ENCODE measurements at regions not wholly inside any gene's neighbourhood (a gene's known extent, or its start where the extent isn't known, plus 50 kb on each side); places are given as distances from the start of the nearest gene placed in this dataset.
A peak's percentile ranks its signal among the peaks of the same experiment; 100 is the strongest.
"Not testable (repeated sequence)": the region's sequence is repeated elsewhere in the genome, so short reads cannot be mapped to it uniquely, and the experiment has no call there.

DNA sequence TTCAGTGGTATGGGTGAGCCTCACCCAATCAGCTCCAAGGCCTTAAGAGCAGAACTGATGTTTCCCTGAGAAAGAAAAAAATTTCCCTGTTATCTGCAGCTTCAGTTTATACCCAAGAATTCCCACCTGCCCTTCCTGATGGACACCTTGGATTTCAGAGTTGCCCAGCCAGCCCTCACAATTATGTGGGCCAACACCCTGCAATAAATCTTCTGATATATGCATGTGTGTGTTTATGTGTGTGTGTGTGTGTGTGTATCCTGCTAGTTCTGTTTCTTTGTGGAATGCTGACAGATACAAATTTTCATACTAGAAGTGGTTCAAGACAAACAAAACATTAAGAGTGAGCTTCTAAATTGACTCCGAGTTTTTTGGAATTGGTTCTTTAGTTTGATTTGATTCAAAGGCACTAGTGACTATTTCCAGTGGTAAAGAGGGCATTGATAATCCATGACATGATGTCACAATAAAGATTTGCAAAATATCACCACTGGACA lies 246.6 kb upstream of the BTBD3 start:
- no peak for DNase-seq

DNA sequence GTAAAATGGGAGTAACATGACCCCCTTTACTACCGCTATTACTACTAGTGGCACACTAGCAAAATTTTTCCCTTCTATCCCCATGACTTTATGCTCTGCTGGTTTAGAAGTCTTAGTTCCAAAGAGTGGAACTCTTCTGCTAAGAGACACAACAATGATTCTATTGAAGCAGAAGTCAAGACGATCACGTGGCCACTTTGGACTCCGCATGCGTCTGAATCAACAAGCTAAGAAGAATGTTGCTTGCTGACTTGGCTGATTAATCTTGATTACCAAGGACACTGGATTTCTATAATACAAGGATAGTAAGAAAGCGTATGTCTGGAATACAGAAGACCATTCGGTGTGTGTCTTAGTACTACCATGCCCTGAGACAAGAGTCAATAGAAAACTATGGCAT lies 244.7 kb upstream of the BTBD3 start:
- no peak for DNase-seq

DNA sequence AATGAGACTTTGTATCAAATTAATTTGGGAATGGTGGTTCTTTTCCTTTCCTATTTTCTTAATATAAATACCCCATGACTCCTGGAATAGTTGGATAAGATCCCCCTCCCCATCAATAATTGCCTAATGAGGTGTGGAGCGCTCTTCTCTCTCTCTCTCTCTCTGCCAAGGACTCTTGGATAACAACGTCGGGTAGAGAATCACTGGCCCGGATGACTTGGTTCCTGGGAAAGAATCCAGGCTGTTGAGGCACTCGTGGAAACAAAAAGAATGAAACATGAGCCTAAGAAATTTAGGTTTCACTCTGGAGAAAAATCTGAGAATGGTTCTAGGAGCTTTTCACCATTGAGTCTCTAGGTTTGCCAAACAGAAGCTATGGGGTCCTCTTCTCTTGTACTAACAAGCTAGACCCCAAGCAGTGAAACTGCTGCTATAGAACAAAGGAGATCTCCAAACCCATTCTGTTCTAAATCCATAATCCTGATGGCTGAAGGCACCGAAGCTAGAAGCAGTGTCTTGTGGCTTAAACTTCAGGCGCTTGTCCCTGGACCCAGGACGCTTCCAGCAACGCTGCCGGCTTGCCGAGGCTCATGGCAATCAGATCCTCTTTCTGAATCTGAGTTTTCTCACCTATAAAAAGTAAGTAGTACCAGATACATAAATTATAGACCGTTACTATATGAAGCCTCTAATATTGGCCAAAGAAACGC lies 241.6 kb upstream of the BTBD3 start:
- DNase-seq, result peak; percentile 39

DNA sequence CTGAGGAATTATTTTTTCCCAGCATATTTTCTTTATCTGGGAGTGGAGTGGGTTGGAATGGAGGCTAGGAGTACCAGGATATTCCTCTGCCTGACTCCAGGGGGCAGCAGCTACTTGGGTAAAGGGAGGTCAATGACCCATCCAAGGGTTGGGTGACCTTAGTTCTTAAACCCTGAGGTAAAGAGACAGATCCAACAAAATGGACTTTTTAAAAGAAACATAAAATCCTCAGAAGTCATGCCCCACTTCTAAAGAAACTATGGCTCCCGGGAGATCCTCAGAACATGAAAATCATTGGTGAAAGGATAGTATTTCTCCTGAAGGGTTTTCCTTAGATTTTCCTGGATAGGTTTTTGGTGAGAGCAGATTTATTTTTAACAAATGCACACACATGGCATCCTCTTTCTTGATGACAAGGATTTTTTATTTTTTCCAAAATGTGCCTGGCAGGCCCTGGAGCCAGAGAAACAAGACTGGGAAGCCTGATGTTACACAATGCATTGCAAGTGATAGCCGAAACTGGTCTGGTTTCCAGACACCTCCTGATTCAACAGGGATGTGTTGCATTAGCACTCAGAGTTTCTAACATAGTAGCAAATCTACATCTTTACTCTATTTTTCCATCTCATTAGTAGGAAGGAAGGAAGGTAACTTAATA lies 240.9 kb upstream of the BTBD3 start:
- DNase-seq, result peak; percentile 69

DNA sequence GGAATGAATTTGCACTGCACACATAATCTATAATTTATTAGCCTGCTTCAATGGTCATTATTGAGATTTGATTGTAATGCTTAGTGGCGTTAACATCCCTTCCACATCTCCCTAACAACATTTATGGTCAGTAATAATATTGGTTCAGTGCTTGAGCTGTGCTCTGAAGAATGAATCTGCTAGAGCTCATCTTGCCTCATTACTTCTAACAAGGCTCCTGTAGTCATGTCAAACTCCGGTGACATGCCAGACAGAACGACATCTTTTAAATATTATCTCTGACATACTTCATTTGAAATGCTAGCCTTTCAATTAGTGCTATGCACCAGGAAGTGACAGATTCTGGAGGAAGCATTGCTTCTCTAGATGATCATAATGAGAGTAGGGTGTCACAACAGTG lies 240.3 kb upstream of the BTBD3 start:
- no peak for DNase-seq

DNA sequence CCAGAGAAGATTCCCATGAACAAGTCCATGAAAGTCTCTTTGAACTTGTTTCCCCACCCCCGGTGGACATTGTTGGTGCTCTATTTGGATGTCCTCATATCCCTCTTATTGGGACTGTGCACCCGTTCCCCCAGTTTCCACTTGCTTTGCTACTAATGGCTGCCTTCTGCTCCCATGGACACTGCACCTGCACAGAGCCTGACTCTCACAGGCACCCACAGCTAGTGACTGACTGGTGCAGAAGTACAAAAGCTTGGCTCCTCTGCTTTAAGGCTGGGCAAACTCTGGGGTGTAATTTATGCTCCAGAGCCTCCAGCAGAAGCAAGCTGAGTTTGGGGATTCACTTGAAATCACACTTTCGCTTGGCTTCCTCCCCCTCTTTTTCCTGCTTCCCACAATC lies 239.9 kb upstream of the BTBD3 start:
- DNase-seq, result no peak

DNA sequence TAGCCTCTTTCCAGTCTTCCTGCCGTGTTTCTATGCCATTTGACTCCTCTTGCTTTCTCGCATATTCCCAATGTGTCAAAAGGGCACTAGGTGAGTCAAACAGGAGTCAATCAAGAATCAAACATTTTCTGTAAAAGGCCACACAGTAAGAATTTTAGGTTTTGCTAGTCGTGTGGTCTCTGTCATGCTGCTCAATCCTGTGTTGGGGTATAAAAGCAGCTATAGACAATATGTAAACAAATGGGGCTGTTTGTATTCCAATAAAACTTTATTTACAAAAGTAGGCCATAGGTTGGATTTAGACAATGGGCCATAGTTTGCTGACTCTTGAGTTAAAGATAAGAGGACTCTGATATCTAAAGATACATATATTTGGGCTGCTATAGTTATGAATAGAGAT lies 235.4 kb upstream of the BTBD3 start:
- no peak for DNase-seq

DNA sequence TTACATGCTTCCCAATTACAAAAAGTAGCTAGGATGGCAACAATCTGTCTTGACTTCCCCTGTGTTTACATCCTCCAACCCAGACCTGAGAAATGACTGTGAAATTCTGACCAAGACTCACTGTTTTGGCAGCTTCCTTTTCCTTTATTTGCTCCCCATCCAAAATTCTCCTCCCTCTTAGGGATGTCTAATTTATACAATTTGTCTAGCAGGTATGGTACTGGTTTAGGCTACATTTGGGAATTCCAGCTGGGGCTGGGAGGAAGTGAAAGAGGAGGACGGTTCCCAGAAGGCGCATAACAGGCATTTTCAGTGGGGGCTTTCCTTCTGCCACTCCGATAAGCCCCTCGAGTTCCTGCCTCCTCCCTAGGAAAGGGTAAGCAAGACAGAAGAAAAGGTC lies 231.5 kb upstream of the BTBD3 start:
- DNase-seq, result no peak

DNA sequence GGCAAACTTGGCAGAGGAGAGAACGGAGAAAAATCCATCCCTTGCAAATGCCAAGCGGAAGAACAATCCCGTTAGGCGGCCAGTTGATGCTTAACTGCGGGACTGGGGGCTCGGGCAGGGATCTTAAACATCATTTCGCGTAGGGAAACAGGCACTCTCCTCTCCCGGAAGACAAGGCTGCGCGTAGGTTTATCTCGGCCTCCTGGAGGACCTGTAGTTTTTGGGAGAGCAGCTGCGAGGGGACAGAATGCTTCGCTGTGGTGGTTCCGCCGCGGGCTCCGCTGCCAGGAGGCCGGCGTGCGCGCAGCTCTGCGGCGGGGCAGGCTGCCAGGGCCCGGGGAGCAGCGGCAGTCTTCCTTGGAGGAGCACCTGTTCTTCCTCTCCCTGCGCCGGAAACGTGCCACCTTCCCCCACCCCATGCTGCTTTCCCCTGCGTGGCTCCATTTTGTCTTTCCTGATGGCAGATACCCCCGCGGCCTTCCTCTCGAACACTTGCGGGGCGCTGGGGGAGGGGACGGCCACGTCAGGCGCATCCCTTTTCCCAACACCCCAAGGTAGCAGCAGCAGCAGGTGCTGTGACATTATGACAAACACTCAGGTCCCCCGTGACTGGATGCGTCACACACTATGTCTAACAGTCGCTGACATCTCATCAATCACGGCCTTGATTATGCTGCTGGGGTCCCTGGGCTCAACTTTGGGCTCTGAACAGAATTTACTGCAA lies 230.7 kb upstream of the BTBD3 start:
- DNase-seq, result peak; percentile 73

DNA sequence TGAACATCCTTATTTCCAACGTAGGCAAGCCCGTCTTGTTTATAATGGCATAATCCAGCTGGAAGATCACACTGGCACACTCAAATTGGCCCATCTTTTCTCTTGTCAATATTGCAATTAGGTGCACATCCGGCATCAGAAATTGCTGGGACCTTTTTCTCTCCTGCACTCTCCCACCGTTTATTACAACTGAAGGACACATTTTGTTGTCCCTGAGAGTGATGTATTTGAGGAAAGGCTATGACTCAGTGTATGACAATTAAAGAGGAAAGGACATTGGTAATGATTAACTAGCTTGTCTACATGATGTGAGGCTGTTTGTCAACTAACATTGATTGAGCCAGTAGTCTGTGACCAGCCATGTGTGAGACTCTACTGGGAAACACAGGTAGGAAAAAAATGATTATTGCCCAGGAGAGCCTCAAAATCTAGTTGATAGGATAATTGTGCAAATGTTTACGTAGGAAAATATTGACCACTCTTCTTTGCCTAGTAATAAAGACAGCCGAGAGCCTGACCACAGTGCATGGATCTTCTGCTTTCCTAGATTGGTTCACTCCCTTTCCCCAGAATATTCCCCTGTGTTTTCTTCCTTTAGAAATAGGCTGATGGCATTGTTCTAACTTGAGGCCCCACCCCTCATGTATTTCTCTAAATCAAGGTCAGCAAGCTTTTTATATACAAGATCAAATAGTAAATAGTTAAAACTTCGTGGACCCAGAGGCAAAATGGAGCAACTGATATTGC lies 230.0 kb upstream of the BTBD3 start:
- no peak for DNase-seq

DNA sequence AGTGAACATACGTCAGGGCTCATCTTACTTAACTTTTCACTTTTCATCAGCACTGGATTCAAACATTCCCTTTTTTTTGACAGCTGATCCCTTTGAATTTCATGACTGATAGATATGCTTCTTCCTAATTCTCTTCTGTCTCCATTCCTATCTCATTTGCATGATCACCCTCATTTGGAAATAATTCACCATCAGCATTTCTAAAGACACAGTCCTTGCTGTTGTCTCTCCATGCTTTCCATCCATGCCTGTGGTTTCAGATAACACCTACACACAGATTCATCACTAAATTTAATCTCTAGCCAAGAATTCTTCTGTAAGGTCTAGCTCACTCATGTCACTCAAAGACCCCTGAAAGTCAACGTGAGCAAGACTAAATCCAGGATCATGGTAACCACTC lies 228.4 kb upstream of the BTBD3 start:
- no peak for DNase-seq

DNA sequence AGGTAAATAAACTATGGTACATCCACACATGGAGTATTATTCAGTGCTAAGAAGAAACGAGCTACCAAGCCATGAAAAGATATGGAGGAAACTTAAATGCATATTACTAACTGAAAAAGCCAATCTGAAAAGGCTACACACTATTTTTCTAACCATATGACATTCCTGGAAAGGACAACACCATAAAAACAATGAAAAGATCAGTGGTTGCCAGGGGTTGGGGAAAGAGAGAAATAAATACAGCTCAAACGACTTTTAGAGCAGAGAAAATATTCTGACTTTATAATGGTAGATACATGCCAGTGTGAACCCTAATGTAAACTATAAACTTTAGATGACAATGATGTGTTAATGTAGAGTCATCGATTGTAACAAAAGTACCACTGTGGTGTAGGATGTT lies 225.9 kb upstream of the BTBD3 start:
- DNase-seq, result no peak

DNA sequence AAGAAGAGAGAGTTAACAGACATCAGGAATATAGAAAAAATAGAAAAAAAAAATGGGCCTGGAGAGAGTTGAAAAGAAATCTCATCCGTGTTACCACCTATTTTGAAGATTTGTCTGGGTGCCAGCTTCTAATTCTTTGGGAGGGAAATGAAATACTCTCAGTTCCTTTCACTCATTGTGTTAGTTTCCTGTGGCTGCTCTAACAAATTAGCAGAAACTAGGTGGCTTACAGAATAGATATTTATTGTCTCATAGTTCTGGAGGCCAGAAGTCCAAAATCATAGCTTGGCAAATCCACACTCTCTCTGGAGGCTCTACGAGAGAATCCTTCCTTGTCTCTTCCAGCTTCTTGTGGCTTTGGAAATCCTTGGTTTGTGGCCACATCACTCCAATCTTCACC lies 225.1 kb upstream of the BTBD3 start:
- DNase-seq, result no peak

DNA sequence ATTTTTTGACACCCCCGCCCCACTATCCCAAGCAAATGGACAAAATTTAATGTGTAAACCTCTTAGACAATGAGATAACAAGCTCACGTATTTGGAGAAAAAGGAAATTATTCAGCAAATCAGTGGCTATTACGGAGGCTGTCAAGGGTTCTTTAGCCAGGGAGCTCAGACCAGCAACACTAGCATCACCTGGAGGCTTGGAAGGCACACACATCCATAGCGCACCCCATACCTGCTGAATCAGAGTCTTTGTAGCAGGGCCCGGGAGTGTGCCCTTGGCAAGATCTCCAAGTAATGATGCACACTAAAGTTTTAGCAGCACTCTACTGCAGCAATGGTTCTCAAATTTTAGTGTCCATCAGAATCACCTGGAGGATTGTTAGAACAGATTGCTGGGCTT lies 223.2 kb upstream of the BTBD3 start:
- DNase-seq, result no peak

DNA sequence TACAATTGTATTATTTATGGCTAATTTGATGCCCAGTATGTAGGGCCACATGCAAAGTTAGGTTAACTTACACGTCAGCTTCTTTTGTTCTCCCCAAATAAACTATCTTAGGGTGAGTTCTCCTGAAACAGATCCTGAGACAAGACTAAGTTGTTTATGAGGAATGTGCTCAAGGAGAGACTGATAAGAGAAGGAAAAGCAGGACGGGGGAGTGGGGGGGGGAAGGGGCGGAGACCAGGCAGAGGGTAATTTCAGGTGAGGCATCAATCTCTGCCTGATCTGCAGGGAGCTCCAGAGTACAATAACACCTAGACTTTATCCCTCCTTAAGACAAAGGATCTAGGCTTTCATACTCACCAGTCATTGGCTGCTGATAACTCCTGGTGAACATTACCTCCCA lies 220.6 kb upstream of the BTBD3 start:
- no peak for DNase-seq

DNA sequence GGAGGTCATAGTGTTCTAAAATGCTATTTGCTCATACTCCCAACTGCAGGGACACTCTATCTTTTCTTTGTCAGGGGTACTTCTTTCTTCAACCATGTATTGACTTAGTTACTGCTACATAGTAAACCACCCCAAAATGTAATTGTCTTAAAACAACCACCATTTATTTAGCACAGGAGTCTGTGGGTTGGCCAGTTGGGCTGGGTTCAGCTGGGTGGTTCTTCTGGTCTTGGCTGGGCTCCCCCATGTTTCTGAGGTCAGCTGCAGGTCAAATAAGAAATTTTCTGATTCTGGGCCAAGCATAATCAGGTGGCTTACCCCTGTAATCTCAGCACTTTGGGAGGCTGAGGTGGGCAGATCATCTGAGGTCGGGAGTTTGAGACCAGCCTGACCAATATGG lies 220.0 kb upstream of the BTBD3 start:
- no peak for DNase-seq

DNA sequence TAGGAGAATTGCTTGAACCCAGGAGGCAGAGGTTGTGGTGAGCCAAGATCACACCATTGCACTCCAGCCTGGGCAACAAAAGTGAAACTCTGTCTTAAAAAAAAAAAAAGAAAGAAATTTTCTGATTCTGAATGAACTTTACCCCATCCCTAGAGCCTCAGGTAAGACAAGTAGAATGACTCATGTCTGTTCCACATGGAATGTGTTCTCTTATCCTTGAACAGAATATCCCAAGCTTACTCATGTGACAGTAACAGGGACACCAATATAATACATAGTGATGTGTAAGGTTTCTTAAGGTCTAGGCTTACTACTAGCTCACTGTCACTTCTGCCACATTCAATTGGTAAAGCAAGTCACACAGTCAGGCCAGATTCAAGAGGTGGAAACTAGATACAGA lies 219.6 kb upstream of the BTBD3 start:
- DNase-seq, result no peak

DNA sequence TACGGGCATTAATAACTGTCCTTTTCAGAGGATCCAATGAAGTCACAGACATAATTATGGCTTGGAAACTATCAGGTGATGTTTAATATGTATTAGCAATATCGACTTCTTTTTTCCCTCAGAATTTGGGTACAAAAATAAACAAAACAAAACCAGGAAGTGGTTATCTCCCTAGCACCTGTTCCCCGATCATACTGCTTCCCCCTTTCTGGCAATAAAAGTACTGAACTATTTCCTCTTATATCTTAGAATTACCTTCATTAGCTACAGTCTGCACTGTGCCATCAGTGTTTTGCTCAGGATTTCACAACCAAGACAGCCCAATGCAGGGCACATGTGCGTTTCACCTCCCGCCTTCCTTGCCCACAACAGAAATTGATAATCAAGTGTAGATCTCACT lies 216.9 kb upstream of the BTBD3 start:
- no peak for DNase-seq

DNA sequence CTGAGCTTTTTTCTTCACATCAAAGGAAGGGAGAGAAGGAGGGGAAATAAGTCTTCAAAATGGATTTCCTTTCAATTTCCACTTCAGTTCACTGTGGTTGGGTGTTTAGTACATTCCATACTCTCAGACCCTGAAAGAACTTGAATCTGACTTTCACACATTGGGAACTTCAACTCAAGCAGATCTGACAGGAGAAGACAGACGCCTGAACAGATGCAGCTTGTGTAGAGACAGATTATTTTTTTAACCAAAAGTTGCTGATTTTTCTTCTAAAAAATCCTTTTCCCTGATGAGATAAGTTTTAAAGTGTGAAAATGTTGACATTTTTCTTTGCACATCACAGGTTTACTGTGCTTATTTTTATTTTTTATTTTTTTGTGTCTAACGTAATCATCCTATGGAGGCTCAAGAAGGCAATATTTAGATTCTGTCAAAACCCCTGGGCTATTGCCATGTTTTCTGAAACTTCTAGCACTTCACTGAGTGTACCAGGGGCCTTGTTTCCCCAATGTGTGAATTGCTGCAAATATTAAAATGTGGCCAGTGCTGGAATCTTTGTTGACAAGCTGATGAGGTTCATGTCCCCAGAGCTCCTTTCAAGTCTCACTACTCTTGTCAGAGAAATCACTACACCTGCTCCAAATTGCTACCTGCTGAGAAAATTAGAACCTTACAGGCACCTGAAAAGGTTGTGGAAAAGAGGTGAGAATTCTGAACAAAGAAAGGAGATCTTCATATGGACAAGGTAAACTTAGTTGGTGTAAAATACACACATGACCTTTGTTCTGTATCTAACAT lies 214.8 kb upstream of the BTBD3 start:
- DNase-seq, result no peak

DNA sequence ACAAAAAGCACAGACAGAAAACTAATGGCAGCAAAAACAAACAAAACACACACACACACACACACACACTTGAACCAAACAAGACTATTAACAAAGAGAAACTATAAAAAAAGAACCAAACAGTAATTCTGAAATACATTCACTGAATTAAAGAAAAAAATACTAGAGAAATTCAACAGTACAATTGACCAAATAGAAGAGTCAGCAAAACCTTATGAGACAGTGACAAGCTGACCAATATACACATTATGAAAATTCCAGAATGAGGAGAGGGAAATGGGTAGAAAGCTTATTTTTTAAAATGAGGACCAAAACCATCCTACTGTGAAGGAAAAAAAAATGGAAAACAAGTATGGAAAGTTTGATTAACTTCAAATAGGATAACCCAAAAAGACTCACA lies 212.2 kb upstream of the BTBD3 start:
- DNase-seq, result no peak

DNA sequence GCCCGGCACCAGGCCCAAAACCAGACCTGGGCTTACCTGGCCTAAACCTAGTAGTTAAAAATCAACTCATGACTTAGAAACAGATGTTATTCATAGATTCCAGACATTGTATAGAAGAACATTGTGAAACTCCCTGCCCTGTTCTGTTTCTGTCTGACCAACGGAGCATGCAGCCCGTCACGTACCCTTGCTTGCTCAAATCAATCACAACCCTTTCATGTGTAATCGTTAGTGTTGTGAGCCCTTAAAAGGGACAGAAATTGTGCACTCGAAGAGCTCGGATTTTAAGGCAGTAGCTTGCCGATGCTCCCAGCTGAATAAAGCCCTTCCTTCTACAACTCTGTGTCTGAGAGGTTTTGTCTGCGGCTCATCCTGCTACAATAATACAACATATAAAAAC lies 209.5 kb upstream of the BTBD3 start:
- DNase-seq, result not testable (repeated sequence)

DNA sequence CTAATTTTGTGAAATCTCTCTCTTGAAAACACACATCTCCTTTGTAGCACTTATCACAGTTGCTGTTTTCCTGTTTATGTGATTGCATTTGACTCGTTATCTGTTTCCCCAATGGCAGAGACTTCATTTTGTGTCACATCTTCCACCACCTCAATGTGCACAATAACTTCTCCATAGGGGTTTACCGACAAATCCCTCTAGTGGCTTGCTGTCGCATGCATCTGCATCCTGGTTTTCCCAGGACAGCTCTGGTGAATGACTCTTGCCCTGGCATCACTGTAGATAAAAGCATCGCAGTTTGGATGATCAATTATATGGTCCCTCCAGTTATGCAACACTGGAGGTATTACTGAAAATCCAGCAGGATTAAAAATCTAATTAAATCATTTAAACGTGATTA lies 206.5 kb upstream of the BTBD3 start:
- DNase-seq, result no peak

Measured in right hindlimb (tissue), 1 donor.